GM23338 (cell line): ENCODE measurements at regions not wholly inside any gene's neighbourhood (a gene's known extent, or its start where the extent isn't known, plus 50 kb on each side); places are given as distances from the start of the nearest gene placed in this dataset.

ENCODE experiments used
- CTCF ChIP-seq, 2 experiments: fragments of 200-600 bp in 1 of 2; sonication (generic) in 1 of 2; conservative IDR thresholded peaks; 2 replicates each; pipeline versions ENCODE4 v1.5.1 to v1.6.1; 2016 to 2017; ENCODE audit warnings: antibody characterized with exemption in 2 of 2, low read depth in 2 of 2, mild to moderate bottlenecking in 2 of 2, moderate library complexity in 1 of 2
- REST ChIP-seq: IDR thresholded peaks from one replicate; pipeline ENCODE4 v1.6.1; 2018; ENCODE audit warnings: antibody characterized with exemption; ENCODE audit not compliant: unreplicated experiment
- STAT1 ChIP-seq: IDR thresholded peaks from one replicate; pipeline ENCODE4 v1.6.1; 2016; ENCODE audit warnings: antibody characterized with exemption; ENCODE audit not compliant: unreplicated experiment
- ZNF462 ChIP-seq: fragments of 250-450 bp; sonication (Bioruptor Pico); IDR thresholded peaks from 2 replicates; pipeline ENCODE4 v1.5.0; 2020; ENCODE audit warnings: mild to moderate bottlenecking, moderate library complexity

- no peak for TF ChIP-seq CTCF (conservative IDR thresholded peaks at IDR 0.05; ENCODE audit: low read depth in 2 of 2)
- TF ChIP-seq REST, result no peak
- TF ChIP-seq STAT1, result no peak
- no peak for TF ChIP-seq ZNF462 (CRISPR knock-in tag)
Observed at GRCh38 chr4:173758132-173758531, 228.1 kb upstream of the HAND2 start.
